ENCODE measurements at regions not wholly inside any gene's neighbourhood (a gene's known extent, or its start where the extent isn't known, plus 50 kb on each side); places are given as distances from the start of the nearest gene placed in this dataset.

- H3K9me3 ChIP-seq (ENCODE audit: low read length): no peaks in the 10 kb centered on the region
- H3K27ac ChIP-seq (ENCODE audit: low read length): no peak overlapping the region
These were observed 583.1 kb downstream of the CCDC171 start for GRCh38 chr9:16135968-16136367.

GRCh38 chr9:16136451-16136850 lies 583.6 kb downstream of the CCDC171 start:
- Histone ChIP-seq H3K27ac (ENCODE audit: low read length) (no peak overlapping the region), H3K4me1 (ENCODE audit: low read length) (no peaks in the 10 kb centered on the region), H3K9ac (ENCODE audit: low read length) (no peak overlapping the region), H4K20me1 (ENCODE audit: insufficient read depth, low read depth, low read length) (0 out of 2 replicates have a peak, but pooled peaks cover 4% of the 10 kb centered on the region), H3K9me2 (replicated peaks; ENCODE audit: insufficient read depth, low read length) (no peaks in the 10 kb centered on the region), H3K9me3 (ENCODE audit: low read length) (no peaks in the 10 kb centered on the region), H2AFZ (ENCODE audit: low read length) (no peak overlapping the region), H3K36me3 (ENCODE audit: insufficient read depth, low read length) (no peaks in the 10 kb centered on the region), H3K4me2 (ENCODE audit: low read depth, low read length, poor library complexity, severe bottlenecking) (no peak overlapping the region), H3K79me2 (ENCODE audit: low read length) (no peaks in the 10 kb centered on the region), H3K4me3 (ENCODE audit: low read length) (no peak overlapping the region), H3K27me3 (ENCODE audit: low read length) (no peaks in the 10 kb centered on the region)
- DNase-seq: no peak

More at GRCh38 chr9:16135968-16136367, 583.1 kb downstream of the CCDC171 start:
- DNase-seq: no peak
- Histone ChIP-seq H2AFZ (ENCODE audit: low read length) (no peak overlapping the region), H3K4me2 (ENCODE audit: low read depth, low read length, poor library complexity, severe bottlenecking) (no peak overlapping the region), H3K4me3 (ENCODE audit: low read length) (no peak overlapping the region), H3K9me2 (replicated peaks; ENCODE audit: insufficient read depth, low read length) (no peaks in the 10 kb centered on the region), H4K20me1 (ENCODE audit: insufficient read depth, low read depth, low read length) (0 out of 2 replicates have a peak, but pooled peaks cover 4% of the 10 kb centered on the region), H3K79me2 (ENCODE audit: low read length) (no peaks in the 10 kb centered on the region), H3K27me3 (ENCODE audit: low read length) (no peaks in the 10 kb centered on the region), H3K36me3 (ENCODE audit: insufficient read depth, low read length) (no peaks in the 10 kb centered on the region), H3K4me1 (ENCODE audit: low read length) (no peaks in the 10 kb centered on the region), H3K9ac (ENCODE audit: low read length) (no peak overlapping the region)

GRCh38 chr9:16136961-16137360 lies 584.1 kb downstream of the CCDC171 start:
- no peaks in the 10 kb centered on the region for H3K27me3 ChIP-seq (ENCODE audit: low read length)
- no peak overlapping the region for H2AFZ ChIP-seq (ENCODE audit: low read length)
- no peaks in the 10 kb centered on the region for H3K9me2 ChIP-seq (replicated peaks; ENCODE audit: insufficient read depth, low read length)
- H3K79me2 ChIP-seq (ENCODE audit: low read length): no peaks in the 10 kb centered on the region
- H3K36me3 ChIP-seq (ENCODE audit: insufficient read depth, low read length): no peaks in the 10 kb centered on the region
- no peak overlapping the region for H3K4me3 ChIP-seq (ENCODE audit: low read length)
- no peak for DNase-seq
- H4K20me1 ChIP-seq (ENCODE audit: insufficient read depth, low read depth, low read length): 0 out of 2 replicates have a peak, but pooled peaks cover 4% of the 10 kb centered on the region
- no peak overlapping the region for H3K4me2 ChIP-seq (ENCODE audit: low read depth, low read length, poor library complexity, severe bottlenecking)
- H3K4me1 ChIP-seq (ENCODE audit: low read length): no peaks in the 10 kb centered on the region
- no peak overlapping the region for H3K27ac ChIP-seq (ENCODE audit: low read length)
- no peaks in the 10 kb centered on the region for H3K9me3 ChIP-seq (ENCODE audit: low read length)
- no peak overlapping the region for H3K9ac ChIP-seq (ENCODE audit: low read length)

- Histone ChIP-seq H3K4me1 (ENCODE audit: low read length) (no peaks in the 10 kb centered on the region), H2AFZ (ENCODE audit: low read length) (no peak overlapping the region), H3K36me3 (ENCODE audit: insufficient read depth, low read length) (no peaks in the 10 kb centered on the region), H3K9me3 (ENCODE audit: low read length) (no peaks in the 10 kb centered on the region), H3K4me2 (ENCODE audit: low read depth, low read length, poor library complexity, severe bottlenecking) (no peak overlapping the region), H3K27me3 (ENCODE audit: low read length) (no peaks in the 10 kb centered on the region), H4K20me1 (ENCODE audit: insufficient read depth, low read depth, low read length) (0 out of 2 replicates have a peak, but pooled peaks cover 4% of the 10 kb centered on the region), H3K9ac (ENCODE audit: low read length) (no peak overlapping the region), H3K79me2 (ENCODE audit: low read length) (no peaks in the 10 kb centered on the region), H3K9me2 (replicated peaks; ENCODE audit: insufficient read depth, low read length) (no peaks in the 10 kb centered on the region), H3K27ac (ENCODE audit: low read length) (no peak overlapping the region), H3K4me3 (ENCODE audit: low read length) (no peak overlapping the region)
- no peak for DNase-seq
These were observed 586.0 kb downstream of the CCDC171 start for GRCh38 chr9:16138561-16139491.

- H3K9ac ChIP-seq (ENCODE audit: low read length): no peak overlapping the region
- H3K4me3 ChIP-seq (ENCODE audit: low read length): no peak overlapping the region
- no peaks in the 10 kb centered on the region for H3K79me2 ChIP-seq (ENCODE audit: low read length)
- no peak for DNase-seq
- H3K4me2 ChIP-seq (ENCODE audit: low read depth, low read length, poor library complexity, severe bottlenecking): no peak overlapping the region
- no peaks in the 10 kb centered on the region for H3K9me3 ChIP-seq (ENCODE audit: low read length)
- no peaks in the 10 kb centered on the region for H3K9me2 ChIP-seq (replicated peaks; ENCODE audit: insufficient read depth, low read length)
- H3K27ac ChIP-seq (ENCODE audit: low read length): no peak overlapping the region
- H3K27me3 ChIP-seq (ENCODE audit: low read length): no peaks in the 10 kb centered on the region
- H3K4me1 ChIP-seq (ENCODE audit: low read length): no peaks in the 10 kb centered on the region
- no peak overlapping the region for H2AFZ ChIP-seq (ENCODE audit: low read length)
- H3K36me3 ChIP-seq (ENCODE audit: insufficient read depth, low read length): no peaks in the 10 kb centered on the region
- 0 out of 2 replicates have a peak, but pooled peaks cover 4% of the 10 kb centered on the region for H4K20me1 ChIP-seq (ENCODE audit: insufficient read depth, low read depth, low read length)
These were observed 586.9 kb downstream of the CCDC171 start for GRCh38 chr9:16139774-16140173.

GRCh38 chr9:16143310-16143709 lies 590.5 kb downstream of the CCDC171 start:
- no peaks in the 10 kb centered on the region for H3K9me3 ChIP-seq (ENCODE audit: low read length)
- H3K4me1 ChIP-seq (ENCODE audit: low read length): no peaks in the 10 kb centered on the region
- no peak overlapping the region for H3K9ac ChIP-seq (ENCODE audit: low read length)
- H3K79me2 ChIP-seq (ENCODE audit: low read length): no peaks in the 10 kb centered on the region
- H3K36me3 ChIP-seq (ENCODE audit: insufficient read depth, low read length): no peaks in the 10 kb centered on the region
- H3K27ac ChIP-seq (ENCODE audit: low read length): no peak overlapping the region
- no peaks in the 10 kb centered on the region for H4K20me1 ChIP-seq (ENCODE audit: insufficient read depth, low read depth, low read length)
- no peak for DNase-seq
- no peak overlapping the region for H2AFZ ChIP-seq (ENCODE audit: low read length)
- H3K4me3 ChIP-seq (ENCODE audit: low read length): no peak overlapping the region
- H3K4me2 ChIP-seq (ENCODE audit: low read depth, low read length, poor library complexity, severe bottlenecking): no peak overlapping the region
- no peaks in the 10 kb centered on the region for H3K9me2 ChIP-seq (replicated peaks; ENCODE audit: insufficient read depth, low read length)
- no peaks in the 10 kb centered on the region for H3K27me3 ChIP-seq (ENCODE audit: low read length)

- H3K4me2 ChIP-seq (ENCODE audit: low read depth, low read length, poor library complexity, severe bottlenecking): no peak overlapping the region
- H3K4me3 ChIP-seq (ENCODE audit: low read length): no peak overlapping the region
- no peak overlapping the region for H2AFZ ChIP-seq (ENCODE audit: low read length)
- no peak for DNase-seq
- no peaks in the 10 kb centered on the region for H3K4me1 ChIP-seq (ENCODE audit: low read length)
- no peaks in the 10 kb centered on the region for H3K9me2 ChIP-seq (replicated peaks; ENCODE audit: insufficient read depth, low read length)
- no peaks in the 10 kb centered on the region for H3K36me3 ChIP-seq (ENCODE audit: insufficient read depth, low read length)
- H3K27ac ChIP-seq (ENCODE audit: low read length): no peak overlapping the region
- no peak overlapping the region for H3K9ac ChIP-seq (ENCODE audit: low read length)
- no peaks in the 10 kb centered on the region for H4K20me1 ChIP-seq (ENCODE audit: insufficient read depth, low read depth, low read length)
- H3K9me3 ChIP-seq (ENCODE audit: low read length): no peaks in the 10 kb centered on the region
- H3K79me2 ChIP-seq (ENCODE audit: low read length): no peaks in the 10 kb centered on the region
- H3K27me3 ChIP-seq (ENCODE audit: low read length): no peaks in the 10 kb centered on the region
These were observed 591.4 kb downstream of the CCDC171 start for GRCh38 chr9:16143947-16144890.

Data from Karpas-422 (cell line).